GM19324 (cell line): ENCODE measurements at regions not wholly inside any gene's neighbourhood (a gene's known extent, or its start where the extent isn't known, plus 50 kb on each side); places are given as distances from the start of the nearest gene placed in this dataset.
"Not testable (repeated sequence)": the region's sequence is repeated elsewhere in the genome, so short reads cannot be mapped to it uniquely, and the experiment has no call there.

ENCODE experiments used
- ATAC-seq: cut with Tn5 transposase; IDR thresholded peaks from one replicate; pipeline ENCODE4 v1.9.1; 2021; ENCODE audit warnings: mild to moderate bottlenecking, moderate library complexity; ENCODE audit not compliant: unreplicated experiment, low FRiP score

DNA sequence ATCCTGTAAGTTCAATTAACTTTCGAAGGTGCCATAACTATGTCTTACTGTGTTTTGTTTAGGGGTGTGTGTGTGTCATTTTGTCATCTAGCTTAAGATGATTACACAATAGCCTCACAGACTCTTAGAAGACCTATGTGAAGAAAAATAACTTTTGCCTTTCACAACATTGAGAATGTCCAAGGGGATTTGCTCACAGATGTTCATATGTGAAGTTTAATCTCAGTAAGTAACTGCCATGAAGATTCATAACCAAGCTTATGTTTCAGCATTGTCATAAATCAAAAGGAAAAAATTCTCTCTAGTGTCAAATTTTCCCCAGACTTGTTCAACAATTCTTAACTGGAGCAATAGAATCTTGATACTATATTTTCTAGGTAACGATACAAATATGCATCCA is 226.1 kb upstream of the PRKD1 start:
- no peak for ATAC-seq

- no peak for ATAC-seq
These were observed 228.9 kb upstream of the PRKD1 start for GRCh38 chr14:30156571-30156970.

- ATAC-seq: no peak
These were observed 230.7 kb upstream of the PRKD1 start for GRCh38 chr14:30158299-30158698.

GRCh38 chr14:30159374-30159773 is 231.7 kb upstream of the PRKD1 start:
- ATAC-seq: no peak

DNA sequence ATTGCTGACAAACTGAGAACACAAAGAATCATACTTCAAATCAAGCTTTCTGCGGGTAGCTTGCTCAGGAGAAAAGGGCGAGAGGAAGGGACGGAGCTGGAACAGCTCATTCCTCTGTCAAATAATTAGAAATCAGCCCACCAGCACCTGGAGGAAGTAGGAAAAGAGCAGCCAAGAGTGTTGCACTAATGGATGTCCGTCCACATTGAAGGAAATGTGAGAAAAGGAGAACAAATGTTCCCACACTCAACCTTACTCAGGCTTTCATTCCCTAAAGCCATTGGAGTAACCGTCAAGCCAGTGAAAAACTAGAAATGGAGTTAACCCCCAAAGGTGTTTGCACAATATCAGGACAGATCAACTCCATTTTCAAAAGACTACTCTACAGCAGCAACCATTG is 233.0 kb upstream of the PRKD1 start:
- ATAC-seq: no peak

DNA sequence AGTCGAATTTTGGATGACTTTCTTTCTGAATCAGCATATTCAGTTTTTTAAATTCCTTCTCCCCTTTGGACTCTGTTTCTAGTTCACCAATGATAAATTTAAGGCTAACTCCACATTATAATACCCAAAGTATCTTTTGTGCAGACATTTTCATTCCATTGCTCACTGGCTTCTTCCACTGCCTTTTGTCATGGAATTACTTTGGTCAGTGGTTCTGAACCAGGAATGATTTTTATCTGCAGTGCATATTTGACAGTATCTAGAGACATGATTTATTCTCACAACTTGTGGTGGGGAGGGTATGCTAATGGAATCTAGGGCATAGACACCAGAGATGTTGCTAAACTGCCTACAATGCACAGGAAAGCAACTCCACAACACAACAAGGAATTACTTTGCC is 234.4 kb upstream of the PRKD1 start:
- no peak for ATAC-seq

GRCh38 chr14:30165255-30165654 is 237.6 kb upstream of the PRKD1 start:
- ATAC-seq: no peak

- no peak for ATAC-seq
These were observed 250.1 kb upstream of the PRKD1 start for GRCh38 chr14:30177781-30178180.

GRCh38 chr14:30179381-30180130 is 251.9 kb upstream of the PRKD1 start:
- ATAC-seq: no peak

DNA sequence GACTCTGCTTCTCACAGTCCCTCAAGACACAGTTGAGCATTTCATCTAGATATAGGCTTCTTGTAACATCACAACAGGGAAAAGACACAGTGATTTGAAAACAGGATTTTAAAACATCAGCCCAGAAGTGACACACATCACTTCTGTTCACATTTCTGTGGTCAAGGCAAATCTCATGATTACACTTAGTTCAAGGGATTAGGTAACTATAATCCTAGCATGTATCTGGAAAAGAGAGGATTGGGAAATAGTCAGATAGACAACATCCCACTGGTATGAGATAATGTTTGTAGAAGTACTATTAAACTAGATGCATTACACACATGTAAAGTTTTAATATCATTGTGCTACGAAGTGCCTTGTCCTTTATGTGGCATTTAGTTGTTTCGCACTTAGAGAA is 252.6 kb upstream of the PRKD1 start:
- no peak for ATAC-seq

- ATAC-seq: no peak
These were observed 258.2 kb upstream of the PRKD1 start for GRCh38 chr14:30185832-30186231.

DNA sequence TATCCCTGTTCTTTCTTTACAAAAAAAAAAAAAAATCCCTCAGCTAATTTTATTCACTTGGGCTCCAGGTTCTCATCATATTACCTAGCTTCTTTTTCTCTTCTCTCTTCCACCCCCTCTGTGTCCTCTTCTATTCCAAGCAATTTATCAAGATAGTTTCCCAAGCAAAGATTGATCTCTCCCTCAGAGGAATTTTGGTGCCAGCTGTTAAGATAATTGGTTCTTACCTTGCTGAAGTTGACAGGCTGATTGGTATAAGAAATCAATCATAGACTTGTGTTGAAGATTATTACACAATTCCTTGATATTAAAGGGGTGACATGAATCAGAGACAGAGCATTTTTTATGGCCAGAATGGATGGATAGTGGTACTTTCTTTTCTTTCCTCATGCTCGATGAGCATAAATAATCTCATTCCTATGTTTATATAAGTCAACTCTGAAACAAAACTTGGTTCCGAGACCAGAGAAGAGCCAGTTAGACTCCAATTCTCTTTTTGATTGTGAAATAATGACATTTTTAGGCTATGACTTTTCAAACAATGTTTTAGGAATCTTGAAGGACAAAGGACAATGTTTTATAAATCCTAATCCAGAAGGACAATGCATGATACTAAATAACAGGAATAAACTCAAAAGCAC is 264.1 kb upstream of the PRKD1 start:
- ATAC-seq: no peak

DNA sequence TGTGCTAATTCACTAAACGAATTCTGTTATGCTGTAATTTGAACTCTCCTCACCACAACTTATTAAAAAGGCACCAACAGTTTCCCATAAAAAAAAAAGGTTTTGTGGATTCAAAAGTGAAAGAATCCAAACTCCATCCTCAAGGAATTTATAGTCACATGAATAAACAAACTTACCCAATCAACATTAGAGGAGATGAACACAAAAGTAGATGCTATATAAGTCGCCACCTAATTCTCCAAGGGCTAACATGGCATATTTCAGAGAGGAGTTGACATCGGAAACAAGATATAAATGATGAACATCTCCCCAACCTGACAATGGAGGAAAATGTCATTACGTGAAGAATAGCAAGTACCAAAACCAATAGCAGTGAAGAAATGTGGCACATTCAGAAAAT is 265.5 kb upstream of the PRKD1 start:
- no peak for ATAC-seq

DNA sequence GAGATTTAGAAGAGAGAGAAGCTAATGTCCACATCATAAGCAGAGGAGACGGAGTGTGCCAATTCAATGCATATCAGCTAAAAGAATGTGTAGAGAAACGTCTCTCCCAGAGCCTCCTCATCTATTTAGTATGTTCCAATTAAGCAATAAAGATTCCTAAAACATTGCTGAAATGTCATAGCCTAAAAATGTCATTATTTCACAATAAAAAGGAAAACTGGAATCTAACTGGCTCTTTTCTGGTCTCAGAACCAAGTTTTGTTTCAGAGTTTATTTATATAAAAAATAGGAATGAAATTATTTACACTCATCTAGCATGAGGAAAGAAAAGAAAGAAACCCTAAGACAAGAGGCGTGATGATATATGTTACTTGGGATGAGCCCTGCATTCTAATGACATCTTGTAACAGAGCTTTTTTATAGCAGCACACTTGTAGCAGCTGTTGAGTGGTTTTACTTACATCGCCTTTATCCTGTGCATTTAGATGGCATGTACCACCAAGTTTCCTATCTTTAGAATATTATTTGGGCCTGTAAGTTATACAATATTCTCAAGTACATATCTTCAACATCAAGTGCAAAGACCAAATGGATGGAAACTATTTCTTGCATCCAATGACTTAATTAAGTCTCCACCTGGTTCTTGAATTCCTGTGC is 266.3 kb upstream of the PRKD1 start:
- no peak for ATAC-seq

GRCh38 chr14:30194741-30195148 is 267.1 kb upstream of the PRKD1 start:
- no peak for ATAC-seq

- ATAC-seq: no peak
These were observed 268.3 kb upstream of the PRKD1 start for GRCh38 chr14:30195941-30196340.

DNA sequence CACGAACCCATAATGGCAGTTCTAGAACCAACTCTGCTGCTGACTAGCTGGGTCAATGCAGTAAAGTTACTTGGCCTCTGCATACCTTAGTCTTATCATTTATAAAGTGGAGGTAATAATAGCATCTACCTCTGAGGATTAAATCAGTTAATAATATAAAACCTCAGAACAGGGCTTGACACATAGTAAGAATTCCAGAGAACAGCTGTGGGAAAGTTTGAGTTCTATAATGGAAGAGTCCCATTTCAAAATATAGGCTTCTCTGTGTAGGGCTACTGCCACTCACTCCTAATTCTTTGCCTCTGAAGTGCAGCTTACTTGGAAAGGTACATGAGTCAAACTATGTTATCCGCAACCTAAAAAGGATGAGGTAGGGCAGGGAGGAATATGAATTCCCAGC is 269.2 kb upstream of the PRKD1 start:
- no peak for ATAC-seq

GRCh38 chr14:30198720-30199119 is 271.1 kb upstream of the PRKD1 start:
- ATAC-seq: not testable (repeated sequence)

- ATAC-seq: no peak
These were observed 276.9 kb upstream of the PRKD1 start for GRCh38 chr14:30204431-30204980.

DNA sequence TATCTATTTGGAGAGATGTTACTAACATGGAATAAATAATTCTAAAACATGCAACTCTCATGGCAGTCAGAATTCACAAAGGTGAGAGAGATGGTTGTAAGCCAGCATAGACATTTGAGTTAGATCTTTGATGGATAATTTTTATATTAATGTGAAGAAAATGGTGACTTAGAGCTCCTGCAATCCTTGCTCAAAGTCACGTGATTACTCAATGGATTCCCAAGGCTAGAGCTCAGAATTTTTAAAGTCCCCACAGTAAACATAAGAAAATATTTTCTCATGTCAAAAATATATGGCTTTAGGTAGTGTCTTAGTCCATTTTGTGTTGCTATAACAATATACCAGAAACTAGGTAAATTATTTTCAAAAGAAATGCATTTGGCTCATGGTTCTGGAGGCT is 281.5 kb upstream of the PRKD1 start:
- ATAC-seq: no peak

DNA sequence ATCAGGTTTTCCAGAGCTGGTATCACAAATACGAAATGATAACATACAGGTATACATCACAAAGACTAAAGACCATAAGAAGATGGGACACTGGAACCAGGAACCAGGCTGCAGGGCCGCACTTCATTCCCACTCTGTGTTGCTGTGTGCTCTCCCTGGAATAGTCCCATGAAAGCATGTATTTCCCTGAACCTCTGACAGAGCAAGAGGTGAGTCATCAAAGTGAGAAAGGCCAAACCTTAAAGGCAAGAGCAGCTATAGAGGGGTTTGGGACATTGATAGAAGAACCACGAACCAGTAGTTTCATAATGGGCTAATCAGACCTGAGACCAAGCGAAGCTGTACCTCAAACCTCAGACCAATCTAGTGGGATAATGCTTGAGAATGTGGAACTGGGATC is 283.0 kb upstream of the PRKD1 start:
- no peak for ATAC-seq

- ATAC-seq: no peak
These were observed 283.7 kb upstream of the PRKD1 start for GRCh38 chr14:30211326-30211725.
